ENCODE measurements at regions not wholly inside any gene's neighbourhood (a gene's known extent, or its start where the extent isn't known, plus 50 kb on each side); places are given as distances from the start of the nearest gene placed in this dataset.

GRCh38 chr11:122038543-122038942 is 77.5 kb downstream of the BLID start:
- no peak overlapping the region for H3K4me3 ChIP-seq
- no peaks in the 10 kb centered on the region for H3K36me3 ChIP-seq
- TF ChIP-seq CTCF (IDR thresholded peaks at IDR 0.05): no peak
- intact Hi-C loops (cut with DNase I): no loop called here
- no peak for DNase-seq
- no peak overlapping the region for H3K27ac ChIP-seq
- H3K4me1 ChIP-seq: no peaks in the 10 kb centered on the region
- no peak overlapping the region for H3K9ac ChIP-seq (ENCODE audit: low read depth in 2 of 2, low read length in 2 of 2)
- H3K9me3 ChIP-seq: no peaks in the 10 kb centered on the region
- H3K27me3 ChIP-seq: no peaks in the 10 kb centered on the region

- Histone ChIP-seq H3K36me3 (no peaks in the 10 kb centered on the region), H3K4me3 (no peak overlapping the region), H3K9me3 (no peaks in the 10 kb centered on the region), H3K9ac (ENCODE audit: low read depth in 2 of 2, low read length in 2 of 2) (no peak overlapping the region), H3K27ac (no peak overlapping the region), H3K27me3 (no peaks in the 10 kb centered on the region), H3K4me1 (no peaks in the 10 kb centered on the region)
- no peak for TF ChIP-seq CTCF (IDR thresholded peaks at IDR 0.05)
- no peak for DNase-seq
- intact Hi-C loops (cut with DNase I): no loop called here
Measured at GRCh38 chr11:122037911-122038310, 78.1 kb downstream of the BLID start.

GRCh38 chr11:122036493-122036892 is 79.5 kb downstream of the BLID start:
- Histone ChIP-seq H3K27me3 (no peaks in the 10 kb centered on the region), H3K4me1 (no peaks in the 10 kb centered on the region), H3K27ac (no peak overlapping the region), H3K4me3 (no peak overlapping the region), H3K9ac (ENCODE audit: low read depth in 2 of 2, low read length in 2 of 2) (no peak overlapping the region), H3K36me3 (no peaks in the 10 kb centered on the region), H3K9me3 (no peaks in the 10 kb centered on the region)
- intact Hi-C loops (cut with DNase I): no loop called here
- no peak for TF ChIP-seq CTCF (IDR thresholded peaks at IDR 0.05)
- DNase-seq: no peak

GRCh38 chr11:122036018-122036417 is 80.0 kb downstream of the BLID start:
- Histone ChIP-seq H3K27me3 (no peaks in the 10 kb centered on the region), H3K9ac (ENCODE audit: low read depth in 2 of 2, low read length in 2 of 2) (no peak overlapping the region), H3K4me1 (no peaks in the 10 kb centered on the region), H3K4me3 (no peak overlapping the region), H3K27ac (no peak overlapping the region), H3K9me3 (no peaks in the 10 kb centered on the region), H3K36me3 (no peaks in the 10 kb centered on the region)
- intact Hi-C loops (cut with DNase I): no loop called here
- TF ChIP-seq CTCF (IDR thresholded peaks at IDR 0.05): no peak
- DNase-seq: no peak

GRCh38 chr11:122033631-122034030 is 82.4 kb downstream of the BLID start:
- no peaks in the 10 kb centered on the region for H3K9me3 ChIP-seq
- H3K27ac ChIP-seq: no peak overlapping the region
- intact Hi-C loops (cut with DNase I): no loop called here
- no peaks in the 10 kb centered on the region for H3K27me3 ChIP-seq
- H3K36me3 ChIP-seq: no peaks in the 10 kb centered on the region
- no peak for DNase-seq
- H3K9ac ChIP-seq (ENCODE audit: low read depth in 2 of 2, low read length in 2 of 2): no peak overlapping the region
- H3K4me3 ChIP-seq: no peak overlapping the region
- no peak for TF ChIP-seq CTCF (IDR thresholded peaks at IDR 0.05)
- H3K4me1 ChIP-seq: no peaks in the 10 kb centered on the region

GRCh38 chr11:122033193-122033592 is 82.8 kb downstream of the BLID start:
- H3K27ac ChIP-seq: no peak overlapping the region
- H3K9ac ChIP-seq (ENCODE audit: low read depth in 2 of 2, low read length in 2 of 2): no peak overlapping the region
- no peaks in the 10 kb centered on the region for H3K4me1 ChIP-seq
- DNase-seq: no peak
- no peaks in the 10 kb centered on the region for H3K9me3 ChIP-seq
- no peaks in the 10 kb centered on the region for H3K36me3 ChIP-seq
- no peak for TF ChIP-seq CTCF (IDR thresholded peaks at IDR 0.05)
- no peak overlapping the region for H3K4me3 ChIP-seq
- H3K27me3 ChIP-seq: no peaks in the 10 kb centered on the region
- intact Hi-C loops (cut with DNase I): no loop called here

Measured in colonic mucosa (tissue), 4 donors.